ENCODE measurements at regions not wholly inside any gene's neighbourhood (a gene's known extent, or its start where the extent isn't known, plus 50 kb on each side); places are given as distances from the start of the nearest gene placed in this dataset.

DNA sequence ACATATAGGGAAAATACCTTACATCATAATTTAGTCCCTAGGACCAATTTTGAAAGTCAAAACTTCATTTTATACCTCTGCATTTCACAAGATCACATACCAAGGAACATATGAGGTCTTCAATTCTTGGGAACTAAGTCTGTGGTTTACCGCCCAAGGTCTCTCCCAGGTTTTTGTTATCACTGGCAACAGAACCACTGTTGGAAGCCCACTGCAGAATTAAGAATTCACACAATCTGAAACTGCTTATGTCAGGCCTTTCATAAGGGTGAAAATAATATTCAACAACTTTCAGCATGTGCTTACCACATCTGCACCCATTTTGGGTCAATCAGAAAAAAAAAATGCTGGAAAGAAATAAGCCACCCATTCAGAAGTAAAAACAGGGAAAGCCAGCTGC is 107.2 kb upstream of the MME start:
- TF ChIP-seq CTCF (IDR thresholded peaks at IDR 0.05) (no peak), POLR2A (IDR thresholded peaks at IDR 0.05) (no peak)
